Hematopoietic multipotent progenitor cell treated with erythropoietin and hydrocortisone succinate and interleukin-3 and kit ligand, for 17 days (in vitro differentiated cells): ENCODE measurements at regions not wholly inside any gene's neighbourhood (a gene's known extent, or its start where the extent isn't known, plus 50 kb on each side); places are given as distances from the start of the nearest gene placed in this dataset.
"Not testable (repeated sequence)": the region's sequence is repeated elsewhere in the genome, so short reads cannot be mapped to it uniquely, and the experiment has no call there.

Experiments used
- DNase-seq: peaks from one replicate; pipeline ENCODE4 v3.0.0-alpha.2; 2015; ENCODE audit warnings: low spot score

- not testable (repeated sequence) for DNase-seq
These were observed 220.6 kb upstream of the FAM240B start for GRCh38 chr9:38940501-38940900.

- DNase-seq = not testable (repeated sequence)
These were observed 218.7 kb upstream of the FAM240B start for GRCh38 chr9:38938637-38939036.

GRCh38 chr9:38927970-38928369 lies 208.0 kb upstream of the FAM240B start:
- DNase-seq = not testable (repeated sequence)

GRCh38 chr9:38926565-38926964 lies 206.6 kb upstream of the FAM240B start:
- not testable (repeated sequence) for DNase-seq

- DNase-seq = not testable (repeated sequence)
These were observed 201.3 kb upstream of the FAM240B start for GRCh38 chr9:38921253-38921652.

GRCh38 chr9:38910629-38911028 lies 190.7 kb upstream of the FAM240B start:
- DNase-seq = not testable (repeated sequence)

- DNase-seq = not testable (repeated sequence)
These were observed 184.8 kb upstream of the FAM240B start for GRCh38 chr9:38904719-38905118.

- DNase-seq = not testable (repeated sequence)
These were observed 181.7 kb upstream of the FAM240B start for GRCh38 chr9:38901534-38902177.

GRCh38 chr9:38896404-38896803 lies 176.5 kb upstream of the FAM240B start:
- DNase-seq = not testable (repeated sequence)

- DNase-seq = not testable (repeated sequence)
These were observed 175.3 kb upstream of the FAM240B start for GRCh38 chr9:38895227-38895626.

- DNase-seq = not testable (repeated sequence)
These were observed 172.8 kb upstream of the FAM240B start for GRCh38 chr9:38892539-38893232.

GRCh38 chr9:38886076-38886475 lies 166.1 kb upstream of the FAM240B start:
- DNase-seq = not testable (repeated sequence)

GRCh38 chr9:38875616-38876015 lies 155.7 kb upstream of the FAM240B start:
- not testable (repeated sequence) for DNase-seq

- DNase-seq = not testable (repeated sequence)
These were observed 151.5 kb upstream of the FAM240B start for GRCh38 chr9:38871282-38871940.

GRCh38 chr9:38859827-38860226 lies 139.9 kb upstream of the FAM240B start:
- DNase-seq = not testable (repeated sequence)

GRCh38 chr9:38848966-38849365 lies 129.0 kb upstream of the FAM240B start:
- DNase-seq = not testable (repeated sequence)

GRCh38 chr9:38840213-38840612 lies 120.3 kb upstream of the FAM240B start:
- DNase-seq = not testable (repeated sequence)

- not testable (repeated sequence) for DNase-seq
These were observed 113.8 kb upstream of the FAM240B start for GRCh38 chr9:38833706-38834105.

- DNase-seq = not testable (repeated sequence)
These were observed 93.9 kb upstream of the FAM240B start for GRCh38 chr9:38813855-38814254.

GRCh38 chr9:38807919-38808459 lies 88.1 kb upstream of the FAM240B start:
- DNase-seq = not testable (repeated sequence)

GRCh38 chr9:38771593-38771992 lies 51.7 kb upstream of the FAM240B start:
- DNase-seq = no peak
